G401.6 (cell line): ENCODE measurements at regions not wholly inside any gene's neighbourhood (a gene's known extent, or its start where the extent isn't known, plus 50 kb on each side); places are given as distances from the start of the nearest gene placed in this dataset.

Source experiments
- FAIRE-seq: peaks from 2 replicates; lab custom pipeline; 2012; peaks lifted over from hg19 to GRCh38; lab: Jason Lieb, UNC

GRCh38 chr1:191895462-191896058 lies 262.7 kb upstream of the RGS18 start:
- FAIRE-seq: no peak

GRCh38 chr1:191897134-191897533 lies 261.1 kb upstream of the RGS18 start:
- no peak for FAIRE-seq

GRCh38 chr1:191901651-191902050 lies 256.6 kb upstream of the RGS18 start:
- no peak for FAIRE-seq

- FAIRE-seq: no peak
Observed at GRCh38 chr1:191904991-191905390, 253.3 kb upstream of the RGS18 start.

GRCh38 chr1:191905781-191906180 lies 252.5 kb upstream of the RGS18 start:
- FAIRE-seq: no peak

DNA sequence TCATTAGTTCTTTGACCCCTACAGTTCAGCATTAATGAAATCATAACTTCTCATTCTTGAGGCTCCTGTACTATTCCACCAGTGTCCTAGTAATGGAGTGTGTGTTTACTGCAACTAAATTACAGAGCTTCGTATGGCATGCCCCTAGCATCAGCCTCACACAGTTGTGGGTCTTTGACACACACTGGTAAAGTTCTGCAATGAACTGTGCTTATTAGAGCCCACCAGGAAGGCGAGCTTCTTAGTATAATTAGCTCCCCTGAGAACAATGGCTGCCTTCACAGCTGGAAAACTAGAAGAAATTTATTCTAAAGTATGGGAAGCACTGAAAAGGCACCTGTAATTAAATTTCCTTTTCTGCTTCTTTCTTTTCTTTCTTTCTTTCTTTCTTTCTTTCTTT lies 251.1 kb upstream of the RGS18 start:
- no peak for FAIRE-seq

GRCh38 chr1:191910245-191910644 lies 248.0 kb upstream of the RGS18 start:
- no peak for FAIRE-seq

DNA sequence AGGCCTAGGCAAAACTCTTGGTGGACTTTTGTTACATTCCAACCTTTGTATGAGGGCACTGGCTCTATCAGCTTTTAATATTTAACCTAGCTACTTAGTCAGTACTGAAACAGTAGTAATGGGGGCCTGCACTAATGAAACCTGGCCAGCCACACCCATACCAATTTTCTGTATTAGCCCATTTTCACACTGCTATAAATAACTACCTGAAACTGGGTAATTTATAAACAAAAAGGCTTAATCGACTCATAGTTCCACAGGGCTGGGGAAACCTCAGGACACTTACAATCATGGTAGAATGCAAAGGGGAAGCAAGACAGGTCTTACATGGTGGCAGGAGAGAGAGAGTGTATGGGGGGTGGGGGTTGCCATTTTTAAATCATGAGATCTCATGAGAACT lies 245.7 kb upstream of the RGS18 start:
- no peak for FAIRE-seq

DNA sequence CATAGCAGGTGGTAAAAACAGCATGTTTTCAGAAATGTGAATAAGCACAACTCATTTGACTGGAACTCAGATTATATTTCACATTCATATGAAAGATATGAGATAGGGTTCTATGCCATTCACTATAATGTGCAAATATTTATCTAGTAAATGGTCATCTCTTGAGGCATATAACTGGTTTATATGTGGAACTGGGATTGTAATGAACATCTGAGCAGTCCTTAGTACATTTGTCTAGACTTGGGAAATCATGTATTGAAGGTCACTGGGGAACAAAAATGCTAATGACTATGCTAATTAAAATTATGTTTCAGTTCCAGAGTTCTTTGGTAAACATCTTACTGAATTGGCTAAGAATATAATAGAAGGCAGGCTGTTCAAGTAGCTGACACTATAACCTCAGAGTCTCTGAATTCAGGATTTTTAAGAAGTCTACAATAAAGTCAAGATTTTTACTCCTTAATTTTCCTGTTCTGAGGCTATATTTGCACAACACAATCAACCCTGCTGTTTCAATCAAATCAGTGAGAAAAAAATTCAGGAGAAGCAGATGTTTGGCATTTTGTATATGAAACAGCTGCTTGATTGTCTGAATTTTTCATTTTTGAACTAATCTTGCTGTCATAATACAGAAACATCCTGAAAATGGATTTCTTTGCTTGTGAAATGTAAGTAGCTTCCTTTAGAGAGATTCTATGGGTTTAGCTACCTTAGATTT lies 244.8 kb upstream of the RGS18 start:
- no peak for FAIRE-seq

DNA sequence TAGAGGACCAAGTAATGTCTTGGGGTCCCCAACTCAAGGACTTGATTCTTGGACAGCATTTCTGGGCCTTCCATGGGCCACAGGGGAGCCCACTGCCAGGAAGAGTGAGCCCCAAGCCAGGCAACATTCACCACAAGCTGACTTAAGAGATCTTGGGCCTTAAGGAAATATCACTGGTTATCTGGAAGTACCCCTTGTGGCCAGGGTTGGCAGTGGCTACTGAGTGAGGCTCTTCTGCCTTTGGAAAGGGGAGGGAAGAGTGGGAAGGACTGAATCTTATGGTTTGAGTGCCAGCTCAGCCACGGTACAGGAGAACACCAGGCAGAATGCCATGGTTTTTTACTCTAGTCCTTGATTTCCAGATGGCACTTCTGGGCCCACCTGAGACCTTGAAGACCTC lies 228.9 kb upstream of the RGS18 start:
- FAIRE-seq: no peak

DNA sequence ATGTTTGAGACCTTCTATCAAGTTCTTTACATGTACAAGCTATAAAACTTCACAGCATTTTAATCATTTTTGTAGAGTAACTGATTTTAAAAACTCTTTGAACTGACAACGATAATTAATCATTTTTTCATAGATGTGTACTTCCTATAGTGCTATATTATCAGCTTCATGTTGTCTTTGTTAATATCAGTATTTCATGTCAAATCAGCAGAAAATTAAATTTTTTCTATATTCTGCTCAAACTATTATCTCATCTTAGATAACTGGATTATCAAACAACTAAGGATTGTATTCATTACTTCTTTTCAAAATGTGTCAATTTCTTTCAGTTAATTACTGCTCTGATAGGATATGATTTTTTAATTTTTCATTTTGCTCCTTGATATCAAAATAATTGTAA lies 214.6 kb upstream of the RGS18 start:
- FAIRE-seq: no peak

GRCh38 chr1:191953526-191953925 lies 204.7 kb upstream of the RGS18 start:
- FAIRE-seq: no peak

DNA sequence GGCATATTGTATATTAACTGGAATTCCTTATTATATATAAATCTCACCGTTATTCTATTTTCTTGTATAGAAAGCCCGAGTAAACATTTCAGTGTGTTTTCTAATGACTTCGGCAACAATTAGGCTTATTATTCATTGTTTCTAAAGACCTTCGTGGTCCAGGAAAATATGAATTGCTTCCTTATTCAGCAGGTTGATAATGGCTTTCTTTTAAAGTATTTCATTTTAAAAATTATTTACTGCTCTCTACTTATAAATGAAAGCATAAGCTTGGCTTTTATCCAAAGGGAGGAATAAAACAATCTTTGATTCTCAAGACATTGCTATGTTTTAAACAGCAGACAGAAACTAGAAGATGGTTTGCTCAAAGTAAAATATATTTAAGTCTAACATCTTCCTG lies 198.4 kb upstream of the RGS18 start:
- no peak for FAIRE-seq

DNA sequence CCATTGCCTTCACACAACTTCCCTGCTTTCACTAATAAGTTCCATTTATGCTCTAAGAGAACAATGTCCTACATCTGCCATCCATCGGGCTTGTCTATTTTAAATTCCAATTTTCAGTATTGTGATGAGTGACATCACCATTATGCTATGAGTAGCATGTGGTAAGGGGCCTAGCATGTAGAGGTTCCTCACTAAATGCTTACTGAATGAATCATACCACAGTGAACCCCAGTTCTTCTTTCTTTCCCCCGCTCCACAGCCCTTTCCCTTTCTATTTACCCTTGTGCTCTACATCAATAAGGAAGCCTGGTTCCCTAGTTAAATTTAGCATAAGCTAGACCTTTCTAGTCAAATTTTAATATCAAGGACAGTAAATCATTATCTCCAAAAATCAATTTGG lies 195.0 kb upstream of the RGS18 start:
- FAIRE-seq: no peak

- no peak for FAIRE-seq
Observed at GRCh38 chr1:191963781-191964455, 194.3 kb upstream of the RGS18 start.

GRCh38 chr1:191969290-191969689 lies 189.0 kb upstream of the RGS18 start:
- no peak for FAIRE-seq

- FAIRE-seq: no peak
Observed at GRCh38 chr1:191970116-191970515, 188.1 kb upstream of the RGS18 start.

- FAIRE-seq: no peak
Observed at GRCh38 chr1:191971447-191971846, 186.8 kb upstream of the RGS18 start.

- FAIRE-seq: no peak
Observed at GRCh38 chr1:191974004-191974403, 184.3 kb upstream of the RGS18 start.

DNA sequence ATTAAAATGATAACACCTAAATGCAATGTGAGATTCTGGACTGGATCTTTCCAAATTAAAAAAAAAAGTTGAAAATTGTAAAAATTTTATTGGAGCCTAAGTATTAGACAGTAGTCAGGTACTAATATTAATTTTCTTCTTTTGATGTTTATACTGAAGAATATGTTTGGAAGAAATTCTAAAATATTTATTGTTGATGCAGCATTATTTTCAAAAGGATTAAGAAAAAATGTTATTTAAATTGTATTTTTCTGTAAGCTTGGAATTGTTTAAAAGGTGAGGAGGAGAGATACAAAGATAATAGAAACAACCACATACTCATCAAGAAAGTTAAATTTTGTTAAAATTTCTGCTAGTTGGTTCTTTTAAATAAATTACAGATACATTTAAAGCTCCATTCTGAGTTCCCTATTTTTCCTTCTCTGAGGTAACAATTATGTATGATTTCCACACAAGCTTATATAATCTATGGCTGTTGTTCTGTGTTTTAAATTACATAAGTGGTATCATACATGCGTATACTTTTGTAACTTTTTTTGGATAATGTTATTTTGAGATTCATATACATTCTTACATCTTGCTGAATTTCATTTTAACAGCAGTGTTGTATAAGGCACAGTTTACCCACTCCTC lies 180.3 kb upstream of the RGS18 start:
- peak; percentile 19 for FAIRE-seq

GRCh38 chr1:191984856-191985255 lies 173.4 kb upstream of the RGS18 start:
- no peak for FAIRE-seq

GRCh38 chr1:191992118-191992517 lies 166.1 kb upstream of the RGS18 start:
- no peak for FAIRE-seq

GRCh38 chr1:191993549-191993948 lies 164.7 kb upstream of the RGS18 start:
- no peak for FAIRE-seq
